ENCODE measurements at regions not wholly inside any gene's neighbourhood (a gene's known extent, or its start where the extent isn't known, plus 50 kb on each side); places are given as distances from the start of the nearest gene placed in this dataset.

- Histone ChIP-seq H3K4me3 (no peak overlapping the region), H3K27ac (peak overlapping the region; percentile 7 to 43; a peak in 3 of 6 replicates), H3K4me2 (no peak overlapping the region), H3K9me3 (no peaks in the 10 kb centered on the region), H3K4me1 (peaks cover 5% of the 10 kb centered on the region)
- WGBS (ENCODE audit: missing lambda C conversion rate), result 20% methylated on average over 2 of the region's 2 CpGs
- DNase-seq (ENCODE audit: low read depth in 1 of 2, low spot score in 1 of 2), result no peak
- CTCF ChIA-PET, result interaction anchor here (0.6 to 2.4 kb wide), 18 partner anchors 9 to 552 kb away, joined by 3 to 15 read pairs (median 4); no protein-coding TSS in a partner anchor
- FAIRE-seq, result no peak
- POLR2A ChIA-PET, result interaction anchor here (0.6 to 1.2 kb wide), 3 partner anchors 387 to 552 kb away, joined by 3 to 4 read pairs (median 3); partner anchors contain the start of gene SH3BP4
- ATAC-seq, result peak in 1 of 2 experiments; percentile 47; a peak in 1 of 6 replicates
- TF ChIP-seq REST (IDR thresholded peaks at IDR 0.05) (no peak), RAD21 (conservative IDR thresholded peaks at IDR 0.05 in 1 of 2, IDR thresholded peaks at IDR 0.05 in 1 of 2) (peak; percentile 42 to 76), POLR2AphosphoS2 (conservative IDR thresholded peaks at IDR 0.05; ENCODE audit: low read length) (no peak), PHF8 (IDR thresholded peaks at IDR 0.05; ENCODE audit: borderline replicate concordance, low read depth) (no peak), JUNB (IDR thresholded peaks at IDR 0.05) (no peak), KDM5A (IDR thresholded peaks at IDR 0.05) (no peak), EP300 (IDR thresholded peaks at IDR 0.05) (no peak), FOXS1 (CRISPR knock-in tag; IDR thresholded peaks at IDR 0.05) (no peak), ZNF302 (CRISPR knock-in tag; IDR thresholded peaks at IDR 0.05) (no peak), CTCF (IDR thresholded peaks at IDR 0.05) (peak; percentile 47), BHLHE40 (IDR thresholded peaks at IDR 0.05; ENCODE audit: low read depth, low read length) (no peak), FOSB (CRISPR knock-in tag; IDR thresholded peaks at IDR 0.05) (no peak), HOXB13 (CRISPR knock-in tag; IDR thresholded peaks at IDR 0.05; ENCODE audit: low read depth) (no peak), PBX3 (IDR thresholded peaks at IDR 0.05) (no peak), SMC3 (IDR thresholded peaks at IDR 0.05) (peak; percentile 67), HDAC2 (IDR thresholded peaks at IDR 0.05) (no peak), HES2 (IDR thresholded peaks at IDR 0.05) (no peak), POLR2A (IDR thresholded peaks at IDR 0.05; ENCODE audit: low read length) (no peak), RFX5 (IDR thresholded peaks at IDR 0.05) (no peak), HEYL (CRISPR knock-in tag; IDR thresholded peaks at IDR 0.05) (no peak), MAZ (IDR thresholded peaks at IDR 0.05; ENCODE audit: borderline replicate concordance, low read depth, low read length) (no peak), GATA3 (IDR thresholded peaks at IDR 0.05; ENCODE audit: borderline replicate concordance) (no peak), CHD2 (IDR thresholded peaks at IDR 0.05; ENCODE audit: low read length, partially characterized antibody) (no peak), EHMT2 (IDR thresholded peaks at IDR 0.05; ENCODE audit: low read depth) (no peak), MAX (IDR thresholded peaks at IDR 0.05) (no peak)
Observed at GRCh38 chr2:234564699-234565098, 67.8 kb upstream of the ARL4C start.
